SKM-1 (cell line): ENCODE measurements at regions not wholly inside any gene's neighbourhood (a gene's known extent, or its start where the extent isn't known, plus 50 kb on each side); places are given as distances from the start of the nearest gene placed in this dataset.

Experiments
- DNase-seq: peaks from one replicate; lab custom pipeline; 2025; ENCODE audit not compliant: unreplicated experiment; lab: John Stamatoyannopoulos, UW

DNA sequence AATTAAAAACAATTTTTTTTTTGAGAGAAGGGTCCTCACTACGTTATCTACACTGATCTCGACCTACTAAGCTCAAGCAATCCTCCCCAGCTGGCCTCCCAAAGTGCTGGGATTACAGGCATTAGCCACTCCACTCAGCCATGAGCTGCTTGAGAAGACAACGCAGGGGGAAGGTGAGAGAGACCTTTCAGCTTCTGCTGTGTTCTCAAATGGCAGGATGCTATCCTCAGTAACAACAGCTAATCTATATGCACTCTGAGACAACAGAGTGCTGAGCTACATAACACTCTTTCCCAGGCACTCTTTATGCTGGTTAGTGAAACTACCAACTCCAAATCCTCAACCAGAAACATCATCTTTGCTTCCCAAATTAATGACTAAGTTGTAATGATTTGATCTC is 526.1 kb downstream of the CCER1 start:
- DNase-seq, result no peak

DNA sequence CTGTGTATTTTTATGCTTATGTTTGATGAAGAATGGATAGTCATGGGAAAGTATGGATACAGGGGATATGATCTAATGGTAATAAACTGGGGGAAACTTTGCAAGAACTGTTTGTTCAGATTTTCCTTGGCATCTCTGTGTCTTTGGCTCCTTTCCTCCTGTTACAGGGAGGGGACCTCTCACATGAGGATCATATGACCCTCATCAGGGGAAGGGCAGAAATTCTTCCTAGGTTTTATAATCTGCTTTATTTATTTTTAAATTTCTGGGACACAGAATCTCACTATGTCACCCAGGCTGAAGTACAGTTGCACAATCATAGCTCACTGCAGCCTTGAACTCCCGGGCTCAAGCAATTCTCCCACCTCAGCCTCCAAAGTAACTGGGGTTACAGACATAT is 526.5 kb downstream of the CCER1 start:
- DNase-seq, result no peak

DNA sequence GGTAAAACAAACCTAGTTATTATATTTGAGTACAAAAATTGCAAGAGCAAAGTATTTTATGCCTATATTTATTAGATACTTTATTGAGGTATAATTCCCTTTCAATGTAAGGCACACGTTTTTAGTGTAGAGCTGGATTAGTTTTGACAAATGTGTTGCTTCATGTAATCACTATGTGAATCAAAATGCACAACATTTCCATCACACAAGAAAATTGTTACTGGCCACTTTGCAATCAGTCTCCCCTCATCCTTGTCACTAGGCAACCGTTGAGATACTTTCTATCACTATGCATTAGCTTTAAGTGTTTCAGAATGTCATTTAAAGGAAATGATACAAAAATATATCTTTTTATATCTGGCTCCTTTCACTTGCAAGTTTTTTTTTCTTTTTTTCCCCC is 531.0 kb downstream of the CCER1 start:
- DNase-seq, result no peak

GRCh38 chr12:90410962-90411361 is 544.0 kb downstream of the CCER1 start:
- no peak for DNase-seq

DNA sequence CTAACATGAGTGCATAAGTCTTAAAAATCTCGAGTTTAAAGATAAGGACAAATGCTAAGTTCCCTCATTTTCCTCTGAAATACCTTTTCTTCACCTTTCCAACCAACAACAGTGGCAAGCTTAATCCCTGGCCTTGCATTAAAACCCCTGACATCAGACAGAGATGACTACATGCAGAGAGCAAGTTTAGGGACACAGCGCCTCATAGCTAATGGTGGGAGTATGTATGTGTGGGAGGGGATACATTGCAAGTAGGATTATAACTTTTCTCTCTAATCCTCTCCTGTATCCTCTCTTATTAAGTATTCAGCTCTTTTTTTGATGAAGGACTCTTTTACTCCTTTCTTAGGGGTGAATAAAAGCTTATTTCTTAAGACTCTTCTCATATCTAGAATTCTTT is 547.1 kb downstream of the CCER1 start:
- DNase-seq, result no peak

DNA sequence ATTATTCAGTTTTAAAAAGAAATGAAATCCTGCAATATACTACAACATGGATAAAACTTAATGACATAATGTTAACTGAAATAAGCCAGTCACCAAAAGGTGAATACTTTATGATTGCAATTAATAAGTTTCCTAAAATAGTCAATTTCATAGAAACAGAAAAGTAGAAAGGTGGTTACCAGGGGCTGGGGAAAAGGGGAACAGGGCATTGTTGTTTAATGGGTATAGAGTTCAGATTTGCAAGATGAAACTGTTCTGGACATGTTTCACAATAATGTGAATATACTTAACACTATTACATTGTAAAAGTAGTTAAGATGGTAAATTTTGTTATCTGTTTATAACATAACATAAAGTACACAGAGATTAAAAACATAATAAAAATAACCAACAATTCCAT is 550.9 kb downstream of the CCER1 start:
- DNase-seq, result no peak

GRCh38 chr12:90401185-90401584 is 553.8 kb downstream of the CCER1 start:
- DNase-seq, result no peak

DNA sequence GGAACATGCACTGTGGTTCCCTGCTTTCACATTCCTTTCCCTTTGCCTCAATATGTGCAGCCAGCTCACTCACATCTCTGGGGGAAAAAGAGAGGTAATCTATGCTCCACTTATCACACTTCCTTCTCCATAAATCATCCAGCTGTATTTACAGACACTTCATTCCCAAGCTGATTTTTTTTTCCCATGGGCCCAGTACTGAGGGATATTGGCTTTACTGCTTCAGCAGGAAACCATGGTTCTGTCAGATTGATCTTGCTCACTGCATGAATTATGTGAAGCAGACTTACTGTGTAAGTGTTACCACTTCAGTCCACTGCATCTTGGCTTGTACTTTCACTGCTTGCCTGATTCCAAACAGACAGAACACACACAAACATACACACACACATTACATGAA is 555.6 kb downstream of the CCER1 start:
- no peak for DNase-seq

GRCh38 chr12:90398285-90398836 is 556.6 kb downstream of the CCER1 start:
- DNase-seq, result no peak

DNA sequence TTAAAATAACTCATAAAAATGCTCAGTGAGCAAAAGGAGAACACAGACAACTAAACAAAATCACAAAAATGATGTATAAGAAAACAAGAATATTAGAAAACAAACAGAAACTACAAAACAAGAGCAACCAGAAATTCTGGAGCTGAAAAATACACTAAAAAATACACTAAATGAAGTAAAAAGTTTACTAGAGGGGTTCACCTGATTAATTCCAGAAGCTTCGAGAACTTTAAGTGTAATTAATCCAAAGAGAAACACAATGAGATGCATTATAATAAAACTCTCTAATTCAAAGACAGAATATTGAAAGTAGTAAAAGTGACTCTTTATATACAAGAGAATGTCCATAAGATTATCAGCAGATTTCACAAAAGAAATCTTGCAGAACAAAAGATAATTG is 558.4 kb downstream of the CCER1 start:
- no peak for DNase-seq

GRCh38 chr12:90393652-90394051 is 561.3 kb downstream of the CCER1 start:
- DNase-seq, result no peak

DNA sequence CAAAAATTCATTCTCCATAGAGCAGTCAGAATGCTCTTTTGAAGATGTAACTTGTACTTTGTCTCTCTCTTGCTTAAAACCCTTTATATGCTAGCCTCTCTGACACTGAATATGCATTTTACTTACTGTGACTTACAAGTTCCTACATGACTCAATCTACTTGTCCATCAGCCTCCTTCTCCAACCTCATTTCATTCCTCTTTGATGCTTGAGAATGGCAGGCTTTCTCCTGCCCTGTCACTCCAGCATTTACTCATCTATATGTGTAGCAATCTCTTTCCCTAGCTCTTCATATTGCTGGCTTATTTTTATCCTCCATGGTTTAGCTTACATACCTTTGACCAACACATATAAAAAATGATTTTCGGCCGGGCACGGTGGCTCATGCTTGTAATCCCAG is 561.9 kb downstream of the CCER1 start:
- no peak for DNase-seq

- DNase-seq, result peak; percentile 22
Measured at GRCh38 chr12:90390947-90391346, 564.0 kb downstream of the CCER1 start.

- no peak for DNase-seq
Measured at GRCh38 chr12:90368081-90368480, 586.9 kb downstream of the CCER1 start.

- no peak for DNase-seq
Measured at GRCh38 chr12:90366286-90366685, 588.7 kb downstream of the CCER1 start.

DNA sequence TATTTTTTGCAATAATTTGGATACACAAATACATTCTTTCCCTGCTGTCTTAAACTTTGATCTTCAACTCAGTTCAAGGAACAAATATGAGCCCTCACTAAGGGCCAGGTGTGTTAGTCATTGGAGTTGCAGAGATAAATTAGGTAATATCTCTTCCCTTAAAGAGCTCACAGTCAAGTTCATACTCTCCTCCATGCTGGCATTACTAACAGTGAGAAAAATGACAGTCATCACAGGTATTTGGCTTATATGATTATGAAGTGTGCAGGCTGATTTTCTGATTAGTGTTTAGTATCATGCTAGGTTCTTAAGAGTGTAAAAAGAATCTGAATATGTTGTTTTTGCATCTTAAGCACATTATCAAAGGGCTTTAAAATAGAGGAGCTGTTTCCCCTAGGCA is 594.7 kb downstream of the CCER1 start:
- DNase-seq, result no peak

DNA sequence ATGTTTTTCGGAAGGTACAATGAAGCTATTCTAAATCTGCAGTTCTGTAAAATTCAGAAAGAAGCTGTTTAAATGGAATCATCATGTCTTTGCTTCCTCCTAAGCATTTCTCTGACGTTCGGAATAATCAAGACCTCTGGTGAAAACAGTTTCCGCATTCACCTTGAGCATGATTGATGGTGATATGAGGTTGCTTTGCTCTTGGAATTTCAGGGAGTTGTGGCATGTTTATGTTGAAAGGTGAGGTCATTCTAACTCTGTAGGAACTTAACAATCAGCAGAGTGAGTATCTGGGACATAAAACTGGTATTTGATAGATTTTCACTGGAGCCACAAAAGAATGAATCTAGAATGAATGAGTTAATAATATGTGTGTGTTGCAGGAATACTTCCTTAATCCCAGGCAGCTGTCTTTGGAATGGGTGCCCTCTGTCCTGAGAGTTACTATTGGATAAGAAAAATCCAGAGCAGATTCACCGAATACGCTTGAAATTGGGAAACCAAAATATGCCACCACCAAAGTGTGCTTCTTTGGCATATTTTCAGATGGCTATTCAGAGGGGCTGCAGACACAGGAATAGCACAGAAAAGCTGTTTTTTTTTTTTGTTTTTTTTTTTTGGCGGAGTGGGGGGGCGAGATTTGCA is 599.1 kb downstream of the CCER1 start:
- DNase-seq, result no peak

- DNase-seq, result no peak
Measured at GRCh38 chr12:90343966-90344365, 611.0 kb downstream of the CCER1 start.

- no peak for DNase-seq
Measured at GRCh38 chr12:90342081-90342480, 612.9 kb downstream of the CCER1 start.

- DNase-seq, result no peak
Measured at GRCh38 chr12:90339837-90340236, 615.1 kb downstream of the CCER1 start.

DNA sequence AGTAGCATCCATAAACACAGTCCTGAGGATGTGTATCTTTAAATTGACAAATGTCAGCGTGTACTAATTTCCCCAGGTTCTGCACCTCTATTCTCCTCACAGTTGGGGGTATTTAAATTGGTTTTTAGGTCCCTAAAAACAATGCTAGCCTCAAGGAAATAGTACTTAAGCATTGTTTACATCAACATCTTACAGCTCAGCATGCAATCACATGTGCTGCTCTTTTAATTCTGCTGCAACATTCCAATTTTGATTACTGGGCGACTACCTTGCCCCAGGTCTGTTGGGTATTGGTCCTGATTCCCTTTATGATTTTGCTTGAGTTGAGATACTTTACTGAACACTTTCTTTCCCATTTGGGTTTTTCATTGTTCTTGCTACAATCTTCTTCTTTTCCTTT is 616.6 kb downstream of the CCER1 start:
- DNase-seq, result no peak

DNA sequence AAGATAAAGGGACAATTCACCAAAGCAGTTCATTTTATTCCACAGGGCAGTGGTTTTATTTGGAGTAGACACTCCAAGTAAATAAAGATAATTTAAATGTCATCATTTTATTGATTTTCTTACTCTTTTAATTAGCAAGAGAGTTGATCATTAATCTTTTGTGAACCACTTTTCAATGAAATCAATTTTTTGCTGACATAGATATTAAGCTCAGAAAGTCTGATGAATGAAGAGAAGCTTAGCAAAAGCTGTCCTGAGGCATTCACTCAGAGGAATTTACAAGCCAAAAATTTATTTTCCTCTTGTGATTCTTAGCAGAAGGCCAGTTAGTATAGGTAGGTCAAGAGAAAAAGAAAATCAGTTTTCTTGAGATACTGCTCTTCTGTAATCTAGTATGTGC is 618.0 kb downstream of the CCER1 start:
- DNase-seq, result no peak

DNA sequence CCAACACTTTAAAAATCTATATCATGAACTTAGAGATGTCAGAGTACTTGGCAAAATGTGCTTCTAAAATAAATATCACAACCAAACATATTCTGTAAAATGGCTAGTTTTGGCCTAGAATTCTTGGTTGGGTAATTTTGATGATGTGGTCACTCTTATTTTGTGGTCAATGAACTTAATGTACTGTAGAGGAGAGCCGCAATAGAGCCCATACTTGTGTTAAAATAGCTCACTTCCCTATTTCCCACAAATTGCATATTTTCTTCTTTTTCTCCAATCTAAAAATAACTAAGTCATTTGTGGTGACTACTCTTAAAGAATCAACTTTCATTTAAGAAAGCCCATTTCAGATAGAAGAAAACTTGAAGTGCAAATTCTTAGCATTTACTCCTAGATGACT is 619.4 kb downstream of the CCER1 start:
- no peak for DNase-seq
